ENCODE measurements at regions not wholly inside any gene's neighbourhood (a gene's known extent, or its start where the extent isn't known, plus 50 kb on each side); places are given as distances from the start of the nearest gene placed in this dataset.

- TF ChIP-seq RCOR1 (conservative IDR thresholded peaks at IDR 0.05; ENCODE audit: low read depth, low read length) = no peak
- no peak for TF ChIP-seq CHD1 (IDR thresholded peaks at IDR 0.05; ENCODE audit: low read depth, low read length)
- TF ChIP-seq, protein P1, sequence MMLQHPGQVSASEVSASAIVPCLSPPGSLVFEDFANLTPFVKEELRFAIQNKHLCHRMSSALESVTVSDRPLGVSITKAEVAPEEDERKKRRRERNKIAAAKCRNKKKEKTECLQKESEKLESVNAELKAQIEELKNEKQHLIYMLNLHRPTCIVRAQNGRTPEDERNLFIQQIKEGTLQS (IDR thresholded peaks at IDR 0.05; ENCODE audit: borderline replicate concordance, extremely low read depth, low read depth, low read length) = no peak
- TF ChIP-seq, protein P2, sequence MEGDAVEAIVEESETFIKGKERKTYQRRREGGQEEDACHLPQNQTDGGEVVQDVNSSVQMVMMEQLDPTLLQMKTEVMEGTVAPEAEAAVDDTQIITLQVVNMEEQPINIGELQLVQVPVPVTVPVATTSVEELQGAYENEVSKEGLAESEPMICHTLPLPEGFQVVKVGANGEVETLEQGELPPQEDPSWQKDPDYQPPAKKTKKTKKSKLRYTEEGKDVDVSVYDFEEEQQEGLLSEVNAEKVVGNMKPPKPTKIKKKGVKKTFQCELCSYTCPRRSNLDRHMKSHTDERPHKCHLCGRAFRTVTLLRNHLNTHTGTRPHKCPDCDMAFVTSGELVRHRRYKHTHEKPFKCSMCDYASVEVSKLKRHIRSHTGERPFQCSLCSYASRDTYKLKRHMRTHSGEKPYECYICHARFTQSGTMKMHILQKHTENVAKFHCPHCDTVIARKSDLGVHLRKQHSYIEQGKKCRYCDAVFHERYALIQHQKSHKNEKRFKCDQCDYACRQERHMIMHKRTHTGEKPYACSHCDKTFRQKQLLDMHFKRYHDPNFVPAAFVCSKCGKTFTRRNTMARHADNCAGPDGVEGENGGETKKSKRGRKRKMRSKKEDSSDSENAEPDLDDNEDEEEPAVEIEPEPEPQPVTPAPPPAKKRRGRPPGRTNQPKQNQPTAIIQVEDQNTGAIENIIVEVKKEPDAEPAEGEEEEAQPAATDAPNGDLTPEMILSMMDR (IDR thresholded peaks at IDR 0.05 in 2 of 3, conservative IDR thresholded peaks at IDR 0.05 in 1 of 3; ENCODE audit: control insufficient read depth in 2 of 3, extremely low read depth in 1 of 3, insufficient read depth in 1 of 3, low read depth in 3 of 3, low read length in 3 of 3) = no peak
- TF ChIP-seq SIN3A (IDR thresholded peaks at IDR 0.05; ENCODE audit: low read depth, low read length) = no peak
- no peak for TF ChIP-seq EZH2 (IDR thresholded peaks at IDR 0.05; ENCODE audit: borderline replicate concordance, control insufficient read depth, low read depth, low read length)
- no peak for TF ChIP-seq POLR2A (IDR thresholded peaks at IDR 0.05; ENCODE audit: low read depth, low read length)
- no peak for TF ChIP-seq TCF7 (IDR thresholded peaks at IDR 0.05; ENCODE audit: borderline replicate concordance)
- TF ChIP-seq SREBF2 (IDR thresholded peaks at IDR 0.05; ENCODE audit: low read length) = no peak
- TF ChIP-seq SRF (IDR thresholded peaks at IDR 0.05; ENCODE audit: low read depth in 2 of 2, low read length in 2 of 2) = no peak
- TF ChIP-seq ESRRA (IDR thresholded peaks at IDR 0.05; ENCODE audit: low read length) = no peak
Measured at GRCh38 chr10:29205787-29206186, 83.1 kb upstream of the LYZL1 start.

All from GM12878 (cell line).